AG09319 (cell line): ENCODE measurements at regions not wholly inside any gene's neighbourhood (a gene's known extent, or its start where the extent isn't known, plus 50 kb on each side); places are given as distances from the start of the nearest gene placed in this dataset.

Experiments used
- DNase-seq: peaks from one replicate; pipeline ENCODE4 v3.0.0-alpha.2; 2010; ENCODE audit warnings: low read depth; ENCODE audit errors: extremely low read depth
- CTCF ChIP-seq: IDR thresholded peaks from 2 replicates; pipeline ENCODE4 v1.5.1; 2011; ENCODE audit warnings: low read depth, mild to moderate bottlenecking, inconsistent platforms, low read length, moderate library complexity

GRCh38 chr10:78450807-78451485 is 417.3 kb downstream of the RPS24 start:
- no peak for DNase-seq
- no peak for TF ChIP-seq CTCF

- DNase-seq = no peak
- TF ChIP-seq CTCF = no peak
Observed at GRCh38 chr10:78451592-78451991, 417.9 kb downstream of the RPS24 start.

GRCh38 chr10:78454123-78454645 is 420.5 kb downstream of the RPS24 start:
- TF ChIP-seq CTCF = no peak

GRCh38 chr10:78455236-78455635 is 421.6 kb downstream of the RPS24 start:
- no peak for TF ChIP-seq CTCF
- DNase-seq = no peak

More at GRCh38 chr10:78454123-78454645, 420.5 kb downstream of the RPS24 start:
- no peak for DNase-seq

- no peak for DNase-seq
Observed at GRCh38 chr10:78455811-78456210, 422.1 kb downstream of the RPS24 start.

GRCh38 chr10:78456649-78457400 is 423.2 kb downstream of the RPS24 start:
- no peak for DNase-seq

More at GRCh38 chr10:78455811-78456210, 422.1 kb downstream of the RPS24 start:
- no peak for TF ChIP-seq CTCF

More at GRCh38 chr10:78456649-78457400, 423.2 kb downstream of the RPS24 start:
- no peak for TF ChIP-seq CTCF
